Breast epithelium (tissue), 4 donors: ENCODE measurements at regions not wholly inside any gene's neighbourhood (a gene's known extent, or its start where the extent isn't known, plus 50 kb on each side); places are given as distances from the start of the nearest gene placed in this dataset.

ENCODE experiments used
- DNase-seq, 2 donors: peaks; one replicate each; pipeline ENCODE4 v3.0.0-alpha.2; 2019; ENCODE audit warnings: low spot score in 2 of 2
- H3K27ac ChIP-seq, 2 donors: fragments of 200-600 bp; sonication (generic) in 1 of 2; one replicate each; pipeline ENCODE4 v1.5.1; 2016 to 2019; ENCODE audit warnings: mild to moderate bottlenecking in 1 of 2
- H3K27me3 ChIP-seq, 2 donors: fragments of 200-600 bp; sonication (generic) in 1 of 2; one replicate each; pipeline versions ENCODE4 v1.5.1 to v1.6.0; 2017 to 2019; ENCODE audit warnings: control low read depth in 1 of 2, mild to moderate bottlenecking in 1 of 2
- H3K36me3 ChIP-seq: fragments of 200-600 bp; one replicate; pipeline ENCODE4 v1.5.1; 2019
- H3K4me1 ChIP-seq, 2 donors: fragments of 200-600 bp; sonication (generic); one replicate each; pipeline ENCODE4 v1.5.1; 2016 to 2019; ENCODE audit warnings: control low read depth in 1 of 2
- H3K4me3 ChIP-seq, 3 donors: fragments of 200-600 bp; sonication (generic); 1 replicate in 2 of 3; 2 replicates in 1 of 3; pipeline ENCODE4 v1.5.1; 2016 to 2019; ENCODE audit warnings: mild to moderate bottlenecking in 3 of 3, moderate library complexity in 2 of 3
- H3K9me3 ChIP-seq, 2 donors: fragments of 200-600 bp; sonication (generic) in 1 of 2; one replicate each; pipeline ENCODE4 v1.5.1; 2016 to 2019; ENCODE audit warnings: control low read depth in 1 of 2
- POLR2A ChIP-seq: fragments of 450-650 bp; IDR thresholded peaks from one replicate; pipeline ENCODE4 v1.6.1; 2016; ENCODE audit warnings: antibody characterized with exemption, mild to moderate bottlenecking, moderate library complexity
- POLR2AphosphoS5 ChIP-seq, 3 donors: sonication (generic); formaldehyde crosslinking; IDR thresholded peaks; one replicate each; pipeline ENCODE4 v1.6.1; 2017; ENCODE audit warnings: antibody characterized with exemption in 3 of 3
- intact Hi-C: fragments of 100-400 bp; cut with DNase I; formaldehyde crosslinking; loops from one replicate; pipeline ENCODE4 v1.15.1; 2023; ENCODE audit warnings: low total_unique reads
- TF ChIP-seq, protein P1 (sequence below), 3 donors: fragments of 450-650 bp; IDR thresholded peaks; one replicate each; pipeline ENCODE4 v1.5.1; 2016 to 2017; ENCODE audit warnings: antibody characterized with exemption in 3 of 3, mild to moderate bottlenecking in 3 of 3, moderate library complexity in 3 of 3

DNA sequence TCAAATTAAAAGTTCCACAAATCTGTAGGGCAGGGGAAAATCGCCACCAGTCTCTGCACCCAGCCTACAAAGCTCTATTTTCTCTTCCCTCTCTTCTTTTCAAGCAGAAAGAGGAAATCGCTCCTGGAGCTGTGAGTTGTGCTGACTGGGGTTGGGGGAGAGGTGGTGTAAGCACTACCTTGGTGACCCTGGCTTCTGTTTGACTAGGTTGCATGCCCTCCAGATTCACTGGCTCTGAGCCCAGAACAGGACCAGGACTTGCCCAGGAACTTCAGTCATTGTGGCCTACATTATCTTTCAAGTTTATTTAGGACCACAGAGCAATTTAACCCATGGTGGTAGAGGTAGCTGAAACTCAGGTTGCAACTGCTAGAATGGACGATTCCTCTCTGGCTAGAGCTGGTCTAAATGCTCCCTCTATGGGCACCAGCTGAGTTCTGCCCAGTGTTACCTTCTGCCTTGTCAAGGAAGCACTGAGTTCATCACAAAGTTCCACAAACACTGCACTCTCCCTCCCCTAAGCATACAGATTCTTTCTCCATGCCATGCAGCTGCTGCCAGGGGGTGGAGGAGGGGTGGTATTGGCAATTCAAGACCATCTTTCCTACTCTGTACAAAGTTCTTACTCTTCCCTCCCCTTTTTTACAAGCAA is 122.0 kb upstream of the BMP5 start:
- Histone ChIP-seq H3K4me1 (no peaks in the 10 kb centered on the region), H3K9me3 (peaks cover 0 to 14% of the 10 kb centered on the region in 2 donors), H3K36me3 (no peaks in the 10 kb centered on the region), H3K4me3 (no peak overlapping the region), H3K27ac (no peak overlapping the region), H3K27me3 (no peaks in the 10 kb centered on the region)
- no peak for DNase-seq
- TF ChIP-seq, protein P1, sequence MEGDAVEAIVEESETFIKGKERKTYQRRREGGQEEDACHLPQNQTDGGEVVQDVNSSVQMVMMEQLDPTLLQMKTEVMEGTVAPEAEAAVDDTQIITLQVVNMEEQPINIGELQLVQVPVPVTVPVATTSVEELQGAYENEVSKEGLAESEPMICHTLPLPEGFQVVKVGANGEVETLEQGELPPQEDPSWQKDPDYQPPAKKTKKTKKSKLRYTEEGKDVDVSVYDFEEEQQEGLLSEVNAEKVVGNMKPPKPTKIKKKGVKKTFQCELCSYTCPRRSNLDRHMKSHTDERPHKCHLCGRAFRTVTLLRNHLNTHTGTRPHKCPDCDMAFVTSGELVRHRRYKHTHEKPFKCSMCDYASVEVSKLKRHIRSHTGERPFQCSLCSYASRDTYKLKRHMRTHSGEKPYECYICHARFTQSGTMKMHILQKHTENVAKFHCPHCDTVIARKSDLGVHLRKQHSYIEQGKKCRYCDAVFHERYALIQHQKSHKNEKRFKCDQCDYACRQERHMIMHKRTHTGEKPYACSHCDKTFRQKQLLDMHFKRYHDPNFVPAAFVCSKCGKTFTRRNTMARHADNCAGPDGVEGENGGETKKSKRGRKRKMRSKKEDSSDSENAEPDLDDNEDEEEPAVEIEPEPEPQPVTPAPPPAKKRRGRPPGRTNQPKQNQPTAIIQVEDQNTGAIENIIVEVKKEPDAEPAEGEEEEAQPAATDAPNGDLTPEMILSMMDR (IDR thresholded peaks at IDR 0.05): no peak
- TF ChIP-seq POLR2A (no peak), POLR2AphosphoS5 (IDR thresholded peaks at IDR 0.05) (no peak)
- intact Hi-C loops: no loop called here

DNA sequence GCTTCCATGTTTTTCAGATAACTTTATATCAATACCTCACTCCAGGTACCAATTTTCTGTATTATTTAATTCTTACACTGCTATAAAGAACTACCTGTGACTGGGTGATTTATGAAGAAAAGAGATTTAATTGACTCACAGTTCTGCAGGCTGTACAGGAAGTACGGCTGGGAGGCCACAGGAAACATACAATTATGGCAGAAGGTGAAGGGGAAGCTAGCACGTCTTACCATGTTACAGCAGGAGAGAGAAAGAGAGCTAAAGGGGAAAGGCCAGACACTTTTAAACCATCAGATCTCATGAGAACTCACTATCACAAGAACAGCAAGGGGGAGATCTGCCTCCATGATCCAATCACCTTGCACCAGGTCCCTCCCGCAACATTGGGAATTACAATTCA is 119.1 kb upstream of the BMP5 start:
- TF ChIP-seq POLR2A: no peak
- TF ChIP-seq, protein P1 (IDR thresholded peaks at IDR 0.05): no peak
- no peak for TF ChIP-seq POLR2AphosphoS5 (IDR thresholded peaks at IDR 0.05)
- DNase-seq: no peak
- Histone ChIP-seq H3K9me3 (peaks cover 0 to 14% of the 10 kb centered on the region in 2 donors), H3K27me3 (no peaks in the 10 kb centered on the region), H3K4me3 (no peak overlapping the region), H3K36me3 (no peaks in the 10 kb centered on the region), H3K27ac (no peak overlapping the region), H3K4me1 (no peaks in the 10 kb centered on the region)
- intact Hi-C loops: no loop called here

DNA sequence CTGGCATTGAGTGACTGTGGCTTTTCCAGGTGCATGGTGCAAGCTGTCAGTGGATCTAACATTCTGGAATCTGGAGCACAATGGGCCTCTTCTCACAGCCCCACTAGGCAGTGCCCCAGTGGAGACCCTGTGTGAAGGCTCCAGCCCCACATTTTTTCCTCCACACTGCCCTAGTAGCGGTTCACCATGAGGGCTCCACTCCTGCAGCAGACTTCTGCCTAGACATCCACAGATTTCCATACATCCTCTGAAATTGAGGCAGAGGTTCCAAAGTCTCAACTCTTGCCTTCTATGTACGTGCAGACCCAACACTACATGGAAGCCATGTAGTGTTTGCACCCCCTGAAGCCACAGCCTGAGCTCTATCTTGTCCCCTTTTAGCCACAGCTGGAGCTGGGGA is 118.0 kb upstream of the BMP5 start:
- Histone ChIP-seq H3K4me1 (no peaks in the 10 kb centered on the region), H3K36me3 (no peaks in the 10 kb centered on the region), H3K9me3 (peaks cover 0 to 17% of the 10 kb centered on the region in 2 donors), H3K27ac (no peak overlapping the region), H3K27me3 (no peaks in the 10 kb centered on the region), H3K4me3 (no peak overlapping the region)
- TF ChIP-seq POLR2AphosphoS5 (IDR thresholded peaks at IDR 0.05): no peak
- intact Hi-C loops: no loop called here
- DNase-seq: no peak

DNA sequence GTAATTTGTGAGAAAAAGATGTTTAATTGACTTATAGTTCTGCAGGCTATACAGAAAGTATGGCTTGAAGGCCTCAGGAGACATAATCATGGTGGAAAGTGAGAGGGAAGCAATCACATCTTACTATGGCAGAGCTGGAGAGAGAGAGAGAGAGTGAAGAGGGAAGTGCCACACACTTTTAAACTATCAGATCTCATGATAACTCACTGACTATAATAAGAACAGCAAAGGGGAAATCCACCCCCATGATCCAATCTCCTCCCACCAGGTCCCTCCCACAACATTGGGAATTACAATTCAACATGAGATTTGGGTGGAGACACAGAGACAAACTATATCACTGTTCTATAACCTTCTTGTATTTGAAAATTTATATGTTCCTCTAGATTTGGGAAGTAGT is 117.2 kb upstream of the BMP5 start:
- intact Hi-C loops: no loop called here
- Histone ChIP-seq H3K27me3 (no peaks in the 10 kb centered on the region), H3K36me3 (no peaks in the 10 kb centered on the region), H3K4me3 (no peak overlapping the region), H3K9me3 (peaks cover 0 to 17% of the 10 kb centered on the region in 2 donors), H3K27ac (no peak overlapping the region), H3K4me1 (no peaks in the 10 kb centered on the region)
- no peak for TF ChIP-seq POLR2A
- no peak for DNase-seq

DNA sequence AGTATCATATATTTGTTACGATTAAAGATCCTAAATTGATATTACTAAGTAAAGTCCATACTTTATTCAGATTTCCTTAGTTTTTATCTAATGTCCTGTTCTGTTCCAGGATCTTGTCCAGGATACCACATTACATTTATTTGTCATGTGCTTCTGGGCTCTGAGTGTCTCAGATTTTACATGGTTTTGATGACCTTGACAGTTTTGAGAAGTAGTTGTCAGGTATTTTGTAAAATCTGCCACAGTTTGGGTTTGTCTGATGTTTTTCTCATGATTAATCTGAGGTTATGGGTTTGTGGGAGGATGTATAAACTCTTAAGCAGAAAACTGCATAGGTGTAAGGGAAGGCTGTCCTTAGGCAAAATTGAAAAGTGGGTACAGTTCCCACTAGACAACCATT is 109.9 kb upstream of the BMP5 start:
- TF ChIP-seq POLR2A (no peak), POLR2AphosphoS5 (IDR thresholded peaks at IDR 0.05) (no peak)
- TF ChIP-seq, protein P1 (IDR thresholded peaks at IDR 0.05): no peak
- peaks cover 0 to 4% of the 10 kb centered on the region in 2 donors for H3K9me3 ChIP-seq
- no peaks in the 10 kb centered on the region for H3K4me1 ChIP-seq
- DNase-seq: no peak
- intact Hi-C loops: loop anchor here (10.0 kb wide), 1 partner anchor 779 kb away; no protein-coding TSS in a partner anchor
- no peaks in the 10 kb centered on the region for H3K27me3 ChIP-seq
- no peak overlapping the region for H3K4me3 ChIP-seq
- no peak overlapping the region for H3K27ac ChIP-seq
- no peaks in the 10 kb centered on the region for H3K36me3 ChIP-seq

DNA sequence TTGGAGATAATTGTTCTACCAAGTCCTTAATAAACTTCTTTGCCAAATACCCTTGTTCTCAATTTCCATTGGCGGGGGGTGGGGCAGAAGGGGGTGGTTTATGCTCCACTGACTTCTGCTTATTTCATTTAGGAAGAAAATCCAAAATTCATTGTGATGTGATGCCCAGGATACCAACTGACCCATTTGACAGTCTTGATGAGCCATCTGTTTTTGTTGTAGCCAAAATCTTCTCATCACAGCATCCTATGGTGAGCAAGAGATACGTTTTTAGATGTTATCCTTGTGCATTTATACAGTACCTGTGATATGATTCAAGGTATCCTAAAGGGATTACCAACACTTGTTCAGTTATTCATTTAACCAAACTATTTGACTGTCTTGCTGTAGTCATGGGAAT is 108.5 kb upstream of the BMP5 start:
- DNase-seq: no peak
- H3K4me1 ChIP-seq: no peaks in the 10 kb centered on the region
- H3K36me3 ChIP-seq: no peaks in the 10 kb centered on the region
- no peak overlapping the region for H3K27ac ChIP-seq
- no peaks in the 10 kb centered on the region for H3K27me3 ChIP-seq
- H3K9me3 ChIP-seq: no peaks in the 10 kb centered on the region
- intact Hi-C loops: loop anchor here (10.0 kb wide), 1 partner anchor 781 kb away; no protein-coding TSS in a partner anchor
- no peak overlapping the region for H3K4me3 ChIP-seq
- TF ChIP-seq POLR2A: no peak
- TF ChIP-seq POLR2AphosphoS5 (IDR thresholded peaks at IDR 0.05): no peak
